ENCODE measurements at regions not wholly inside any gene's neighbourhood (a gene's known extent, or its start where the extent isn't known, plus 50 kb on each side); places are given as distances from the start of the nearest gene placed in this dataset.

- no peak for TF ChIP-seq CTCF (conservative IDR thresholded peaks at IDR 0.05; ENCODE audit: low read length)
- no peak; the same call in 1 of the 2 replicates for TF ChIP-seq EZH2phosphoT487 (IDR thresholded peaks at IDR 0.05; ENCODE audit: borderline replicate concordance)
Measured at GRCh38 chr4:173924561-173924960, 358.9 kb downstream of the FBXO8 start.

Measured in Loucy (cell line).